PC-3 (cell line): ENCODE measurements at regions not wholly inside any gene's neighbourhood (a gene's known extent, or its start where the extent isn't known, plus 50 kb on each side); places are given as distances from the start of the nearest gene placed in this dataset.

Experiments
- EZH2 ChIP-seq: fragments of 300-600 bp; sonication (generic); IDR thresholded peaks from one replicate; pipeline ENCODE4 v1.6.1; 2017; ENCODE audit warnings: antibody characterized with exemption, mild to moderate bottlenecking, low read length; ENCODE audit not compliant: unreplicated experiment
- TF ChIP-seq, protein P1 (sequence below): fragments of 300-600 bp; sonication (generic); conservative IDR thresholded peaks from 2 replicates; pipeline ENCODE4 v1.5.1; 2017; ENCODE audit warnings: antibody characterized with exemption, low read depth, mild to moderate bottlenecking, low read length

DNA sequence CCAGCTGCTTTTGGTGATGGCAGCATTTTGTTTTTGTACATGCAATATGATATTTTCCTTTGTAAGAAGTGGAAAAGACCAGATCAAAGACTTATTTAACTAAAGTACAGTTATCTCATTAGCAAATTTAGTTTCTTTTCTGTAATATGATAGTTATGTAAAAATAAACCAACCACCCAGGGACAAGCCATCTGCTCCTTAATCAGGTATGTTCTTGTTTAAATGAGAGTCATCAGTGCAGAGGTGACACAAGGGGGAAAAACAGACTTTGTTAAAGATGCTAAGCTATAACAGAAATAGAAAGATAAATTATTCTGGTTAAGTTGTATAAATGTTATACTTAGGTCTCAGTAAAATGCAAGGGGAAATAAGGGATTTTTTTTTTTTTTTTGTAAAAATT lies 805.7 kb upstream of the SEMA6A start:
- TF ChIP-seq, protein P1, sequence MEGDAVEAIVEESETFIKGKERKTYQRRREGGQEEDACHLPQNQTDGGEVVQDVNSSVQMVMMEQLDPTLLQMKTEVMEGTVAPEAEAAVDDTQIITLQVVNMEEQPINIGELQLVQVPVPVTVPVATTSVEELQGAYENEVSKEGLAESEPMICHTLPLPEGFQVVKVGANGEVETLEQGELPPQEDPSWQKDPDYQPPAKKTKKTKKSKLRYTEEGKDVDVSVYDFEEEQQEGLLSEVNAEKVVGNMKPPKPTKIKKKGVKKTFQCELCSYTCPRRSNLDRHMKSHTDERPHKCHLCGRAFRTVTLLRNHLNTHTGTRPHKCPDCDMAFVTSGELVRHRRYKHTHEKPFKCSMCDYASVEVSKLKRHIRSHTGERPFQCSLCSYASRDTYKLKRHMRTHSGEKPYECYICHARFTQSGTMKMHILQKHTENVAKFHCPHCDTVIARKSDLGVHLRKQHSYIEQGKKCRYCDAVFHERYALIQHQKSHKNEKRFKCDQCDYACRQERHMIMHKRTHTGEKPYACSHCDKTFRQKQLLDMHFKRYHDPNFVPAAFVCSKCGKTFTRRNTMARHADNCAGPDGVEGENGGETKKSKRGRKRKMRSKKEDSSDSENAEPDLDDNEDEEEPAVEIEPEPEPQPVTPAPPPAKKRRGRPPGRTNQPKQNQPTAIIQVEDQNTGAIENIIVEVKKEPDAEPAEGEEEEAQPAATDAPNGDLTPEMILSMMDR: no peak
- TF ChIP-seq EZH2: no peak
